HUDEP-2 (cell line): ENCODE measurements at regions not wholly inside any gene's neighbourhood (a gene's known extent, or its start where the extent isn't known, plus 50 kb on each side); places are given as distances from the start of the nearest gene placed in this dataset.
A peak's percentile ranks its signal among the peaks of the same experiment; 100 is the strongest.
"Not testable (repeated sequence)": the region's sequence is repeated elsewhere in the genome, so short reads cannot be mapped to it uniquely, and the experiment has no call there.

Source experiments
- DNase-seq, 76 experiments: peaks; one replicate each; lab custom pipeline; 2025; ENCODE audit not compliant: unreplicated experiment in 76 of 76; lab: John Stamatoyannopoulos, UW

GRCh38 chr17:20896153-20896649 is 146.6 kb downstream of the USP22 start:
- peak in 1 of 76 experiments; percentile 1 for DNase-seq

- DNase-seq = not testable (repeated sequence)
These were observed 144.1 kb downstream of the USP22 start for GRCh38 chr17:20898726-20899125.

- DNase-seq = not testable (repeated sequence)
These were observed 140.3 kb downstream of the USP22 start for GRCh38 chr17:20902496-20902895.

DNA sequence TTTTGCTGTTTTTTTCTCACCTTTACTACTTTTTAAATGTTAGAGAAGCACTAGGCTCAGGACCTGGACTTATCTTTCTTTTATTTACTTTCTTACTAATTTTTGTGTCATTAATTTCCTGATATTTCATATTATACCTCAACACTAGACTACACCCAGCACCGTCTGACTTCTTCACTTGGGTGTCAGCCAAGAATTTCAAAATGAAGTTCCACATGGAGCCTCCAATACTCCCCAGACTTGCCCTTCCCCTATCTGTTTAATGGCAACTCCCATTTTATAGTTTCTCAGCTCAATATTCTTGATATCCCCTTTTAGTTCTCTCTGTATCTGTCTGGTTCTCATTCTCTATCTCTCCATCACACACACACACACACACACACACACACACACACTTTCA is 139.3 kb downstream of the USP22 start:
- DNase-seq = not testable (repeated sequence)

DNA sequence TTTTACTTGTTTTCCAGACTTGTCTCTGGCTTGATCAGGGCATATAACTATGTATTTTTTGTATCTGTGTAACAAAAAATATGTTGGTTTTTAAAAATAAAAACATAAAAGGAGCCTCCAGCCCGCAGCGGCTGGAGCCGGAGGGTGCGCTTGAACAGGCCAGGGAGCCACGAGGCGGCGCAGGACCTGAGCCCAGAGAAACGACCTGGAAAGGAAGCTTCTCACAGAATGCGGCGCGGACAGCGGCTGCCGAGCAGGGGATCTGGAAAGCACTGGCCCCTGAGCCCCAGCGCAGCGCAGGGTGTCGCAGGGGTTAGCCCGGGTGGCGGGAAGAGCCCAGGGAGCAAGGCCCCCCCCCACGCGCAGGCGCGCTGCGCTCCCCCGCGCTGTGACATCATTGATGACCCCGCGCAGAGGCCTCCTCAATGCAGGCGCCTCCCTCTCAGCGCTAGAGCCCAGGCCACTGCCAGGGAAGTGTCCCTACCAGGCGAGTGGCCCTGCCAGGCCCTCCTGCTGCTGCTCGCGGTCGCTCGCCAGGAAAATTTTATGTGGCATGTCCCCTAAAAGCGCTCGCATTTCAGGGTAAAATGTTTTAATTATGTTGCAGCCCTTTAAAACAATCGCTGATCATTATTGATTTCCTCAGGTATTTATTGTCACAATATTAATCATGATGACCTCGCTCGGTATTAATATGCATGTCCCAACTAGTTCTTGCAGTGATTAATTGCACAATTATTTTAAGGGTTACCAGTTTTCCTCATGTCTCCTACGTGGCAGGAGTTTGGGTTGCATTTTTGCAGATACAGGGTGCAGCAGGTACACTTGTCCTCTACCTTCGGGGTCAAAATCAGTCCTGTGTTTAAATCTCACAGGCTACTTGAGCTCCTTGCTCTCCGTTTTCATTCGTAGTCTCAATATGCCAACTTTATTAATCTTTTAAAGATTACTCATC is 134.2 kb downstream of the USP22 start:
- DNase-seq = peak in 73 of 76 experiments; percentile 12 to 88 (median 71)

- no peak for DNase-seq
These were observed 128.2 kb downstream of the USP22 start for GRCh38 chr17:20914658-20915057.

- DNase-seq = no peak
These were observed 126.4 kb downstream of the USP22 start for GRCh38 chr17:20916383-20916782.

- not testable (repeated sequence) for DNase-seq
These were observed 125.1 kb downstream of the USP22 start for GRCh38 chr17:20917610-20918306.

- DNase-seq = no peak
These were observed 122.6 kb downstream of the USP22 start for GRCh38 chr17:20920095-20920814.

GRCh38 chr17:20920815-20921199 is 122.0 kb downstream of the USP22 start:
- DNase-seq = no peak

DNA sequence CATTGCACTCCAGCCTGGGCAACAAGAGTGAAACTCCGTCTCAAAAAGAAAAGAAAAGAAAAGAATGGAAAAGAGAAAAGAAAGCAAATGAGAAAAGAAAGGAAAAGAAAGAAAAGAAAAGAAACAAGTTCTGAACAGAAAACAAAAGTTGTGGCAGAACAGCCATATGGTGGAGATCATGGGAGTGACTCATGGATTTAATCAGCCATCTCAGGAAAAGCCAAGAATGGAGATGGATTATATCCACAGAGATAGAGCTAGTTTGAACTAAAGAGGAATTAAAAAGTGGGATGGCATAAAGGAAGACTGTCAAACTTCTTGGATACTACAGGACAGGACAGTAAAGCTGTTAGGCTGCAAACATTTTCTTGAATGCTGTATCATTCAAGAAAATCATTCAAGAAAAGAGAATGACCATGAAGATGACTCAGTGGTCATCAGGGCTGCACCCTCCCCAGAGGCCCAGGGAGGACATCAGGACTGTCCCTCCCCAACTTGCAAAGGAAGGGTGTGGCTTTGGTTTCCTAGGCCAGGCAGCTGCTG is 120.6 kb downstream of the USP22 start:
- DNase-seq = peak in 1 of 76 experiments; percentile 5

- DNase-seq = no peak
These were observed 118.5 kb downstream of the USP22 start for GRCh38 chr17:20924306-20924705.

GRCh38 chr17:20925091-20925490 is 117.7 kb downstream of the USP22 start:
- DNase-seq = no peak

- no peak for DNase-seq
These were observed 116.9 kb downstream of the USP22 start for GRCh38 chr17:20925954-20926353.

DNA sequence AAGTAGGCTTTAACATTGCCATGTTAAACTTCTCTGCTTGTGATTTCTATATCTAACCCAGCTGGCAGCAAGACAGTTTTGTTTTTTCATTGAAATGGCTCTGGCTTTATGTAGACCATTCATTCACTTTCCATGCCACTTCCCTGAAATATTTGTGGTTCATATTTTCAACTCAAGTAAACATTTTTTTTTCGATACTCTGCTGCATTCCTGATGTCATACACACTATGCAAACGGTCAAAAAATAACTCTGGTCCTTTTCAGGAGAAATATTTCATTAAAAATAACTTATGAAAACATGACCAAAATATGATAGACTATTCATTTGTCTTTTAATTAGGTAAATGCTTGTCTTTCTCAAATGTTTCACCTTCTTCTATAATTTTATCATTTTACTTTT is 116.3 kb downstream of the USP22 start:
- no peak for DNase-seq

DNA sequence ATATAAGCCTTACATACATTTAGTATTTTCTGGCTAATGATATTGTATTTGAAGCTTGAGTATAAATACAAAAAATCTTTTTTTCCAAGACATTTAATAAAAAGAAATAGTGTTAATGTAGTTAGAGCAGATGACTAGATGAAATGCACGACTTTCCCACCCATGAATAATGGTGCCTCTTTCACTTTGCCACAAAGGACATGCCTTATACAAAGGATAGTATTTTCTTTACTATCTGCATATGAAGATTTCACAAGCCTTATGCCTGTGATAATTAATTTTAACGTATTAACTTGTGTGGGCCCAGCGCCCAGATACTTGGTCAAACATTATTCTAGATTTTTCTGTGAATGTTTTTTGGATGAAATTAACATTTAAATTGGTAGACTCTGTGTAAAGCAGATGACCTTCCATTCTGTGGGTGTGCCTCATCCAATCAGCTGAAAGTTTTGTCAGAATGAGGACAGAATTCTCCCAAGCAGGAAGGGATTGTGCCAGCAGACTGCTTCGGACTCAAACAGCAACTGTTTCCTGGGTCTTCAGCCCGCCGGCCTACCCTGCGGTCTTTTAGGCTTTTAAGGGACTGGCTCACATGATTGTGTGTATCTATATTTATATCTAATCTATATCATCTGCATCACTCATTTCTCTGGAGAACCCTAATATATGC is 115.4 kb downstream of the USP22 start:
- no peak for DNase-seq

GRCh38 chr17:20929334-20929733 is 113.5 kb downstream of the USP22 start:
- no peak for DNase-seq

DNA sequence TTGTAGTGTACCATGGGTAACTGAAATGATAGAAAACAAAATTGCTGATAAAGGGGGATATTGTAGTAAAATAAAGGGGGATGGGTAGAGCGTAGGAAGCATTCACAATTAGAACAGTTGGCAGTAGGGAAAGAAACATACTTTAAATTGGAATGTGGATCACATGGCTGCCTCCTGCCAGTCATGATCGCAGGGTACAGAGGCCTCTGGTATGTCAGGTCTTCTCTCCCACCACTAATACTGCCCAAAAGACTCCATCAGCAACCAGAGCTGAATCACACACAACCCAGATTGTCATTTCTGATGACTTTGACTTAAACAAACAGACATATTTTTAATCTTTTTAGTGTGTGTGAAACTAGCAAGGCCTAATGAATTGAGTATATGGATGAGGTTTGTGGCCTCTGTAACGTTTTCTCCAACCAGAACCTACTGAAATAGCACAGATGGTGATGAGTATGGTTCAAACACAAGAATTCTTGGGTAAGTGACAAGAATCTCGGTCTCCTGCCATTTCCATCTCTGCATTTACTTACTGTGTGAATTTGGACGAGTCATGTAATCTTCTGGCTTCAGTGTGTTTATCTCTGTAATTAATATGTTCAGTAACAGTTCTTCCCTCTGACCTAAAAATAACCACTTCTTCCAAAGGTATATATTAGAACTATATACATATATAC is 112.6 kb downstream of the USP22 start:
- no peak for DNase-seq

DNA sequence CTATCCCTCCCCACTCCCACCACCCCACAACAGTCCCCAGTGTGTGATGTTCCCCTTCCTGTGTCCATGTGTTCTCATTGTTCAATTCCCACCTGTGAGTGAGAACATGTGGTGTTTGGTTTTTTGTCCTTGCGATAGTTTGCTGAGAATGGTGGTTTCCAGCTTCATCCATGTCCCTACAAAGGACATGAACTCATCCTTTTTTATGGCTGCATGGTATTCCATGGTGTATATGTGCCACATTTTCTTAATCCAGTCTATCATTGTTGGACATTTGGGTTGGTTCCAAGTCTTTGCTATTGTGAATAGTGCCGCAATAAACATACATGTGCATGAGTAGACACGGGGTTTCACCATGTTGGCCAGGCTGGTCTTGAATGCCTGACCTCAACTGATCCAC is 109.8 kb downstream of the USP22 start:
- DNase-seq = not testable (repeated sequence)

- DNase-seq = no peak
These were observed 108.5 kb downstream of the USP22 start for GRCh38 chr17:20934288-20934687.
